ENCODE measurements at regions not wholly inside any gene's neighbourhood (a gene's known extent, or its start where the extent isn't known, plus 50 kb on each side); places are given as distances from the start of the nearest gene placed in this dataset.

DNA sequence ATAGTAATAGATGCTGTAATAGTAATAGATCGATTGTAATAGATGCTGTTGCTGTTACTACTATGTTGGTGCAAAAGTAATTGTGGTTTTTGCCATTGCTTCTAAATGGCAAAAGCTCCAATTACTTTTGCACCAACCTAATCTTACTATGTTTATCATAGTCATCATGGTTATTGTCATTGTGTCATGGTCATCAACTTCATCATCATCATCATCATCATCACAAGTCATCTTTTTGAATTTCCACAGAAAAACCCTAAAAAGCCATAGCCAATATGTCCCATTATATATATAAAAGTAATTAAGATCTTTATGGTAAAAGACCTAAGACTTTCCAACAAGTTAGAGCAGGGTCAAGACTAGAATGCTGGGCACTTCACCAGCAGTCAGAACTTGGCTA is 435.1 kb upstream of the MARCKS start:
- FAIRE-seq (no peak), ATAC-seq (no peak), DNase-seq (ENCODE audit: low read depth in 1 of 2, low spot score in 1 of 2) (no peak)
- CTCF ChIA-PET: interaction anchor here (1.5 kb wide), 1 partner anchor 437 kb away, joined by 3 read pairs; no protein-coding TSS in a partner anchor
- WGBS (ENCODE audit: missing lambda C conversion rate): 92% methylated on average over 1 of the region's 1 CpG
- H3K9me3 ChIP-seq: no peaks in the 10 kb centered on the region
- TF ChIP-seq EP300 (IDR thresholded peaks at IDR 0.05): no peak
- no peak for TF ChIP-seq MYC (IDR thresholded peaks at IDR 0.05; ENCODE audit: borderline replicate concordance, low read length)
- TF ChIP-seq HOXA7 (CRISPR knock-in tag; IDR thresholded peaks at IDR 0.05): no peak
- TF ChIP-seq, protein P1, sequence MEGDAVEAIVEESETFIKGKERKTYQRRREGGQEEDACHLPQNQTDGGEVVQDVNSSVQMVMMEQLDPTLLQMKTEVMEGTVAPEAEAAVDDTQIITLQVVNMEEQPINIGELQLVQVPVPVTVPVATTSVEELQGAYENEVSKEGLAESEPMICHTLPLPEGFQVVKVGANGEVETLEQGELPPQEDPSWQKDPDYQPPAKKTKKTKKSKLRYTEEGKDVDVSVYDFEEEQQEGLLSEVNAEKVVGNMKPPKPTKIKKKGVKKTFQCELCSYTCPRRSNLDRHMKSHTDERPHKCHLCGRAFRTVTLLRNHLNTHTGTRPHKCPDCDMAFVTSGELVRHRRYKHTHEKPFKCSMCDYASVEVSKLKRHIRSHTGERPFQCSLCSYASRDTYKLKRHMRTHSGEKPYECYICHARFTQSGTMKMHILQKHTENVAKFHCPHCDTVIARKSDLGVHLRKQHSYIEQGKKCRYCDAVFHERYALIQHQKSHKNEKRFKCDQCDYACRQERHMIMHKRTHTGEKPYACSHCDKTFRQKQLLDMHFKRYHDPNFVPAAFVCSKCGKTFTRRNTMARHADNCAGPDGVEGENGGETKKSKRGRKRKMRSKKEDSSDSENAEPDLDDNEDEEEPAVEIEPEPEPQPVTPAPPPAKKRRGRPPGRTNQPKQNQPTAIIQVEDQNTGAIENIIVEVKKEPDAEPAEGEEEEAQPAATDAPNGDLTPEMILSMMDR (IDR thresholded peaks at IDR 0.05): no peak
- TF ChIP-seq, protein P2, sequence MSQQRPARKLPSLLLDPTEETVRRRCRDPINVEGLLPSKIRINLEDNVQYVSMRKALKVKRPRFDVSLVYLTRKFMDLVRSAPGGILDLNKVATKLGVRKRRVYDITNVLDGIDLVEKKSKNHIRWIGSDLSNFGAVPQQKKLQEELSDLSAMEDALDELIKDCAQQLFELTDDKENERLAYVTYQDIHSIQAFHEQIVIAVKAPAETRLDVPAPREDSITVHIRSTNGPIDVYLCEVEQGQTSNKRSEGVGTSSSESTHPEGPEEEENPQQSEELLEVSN (IDR thresholded peaks at IDR 0.05; ENCODE audit: borderline replicate concordance, low read depth): no peak
- TF ChIP-seq PHF8 (IDR thresholded peaks at IDR 0.05; ENCODE audit: borderline replicate concordance, low read depth): no peak
- TF ChIP-seq FOSL2 (IDR thresholded peaks at IDR 0.05): no peak
- TF ChIP-seq FOSL2 (CRISPR knock-in tag; IDR thresholded peaks at IDR 0.05): no peak
- TF ChIP-seq GATA3 (IDR thresholded peaks at IDR 0.05; ENCODE audit: borderline replicate concordance): no peak
- no peak for TF ChIP-seq JUNB (IDR thresholded peaks at IDR 0.05)
- no peak for TF ChIP-seq NFE2L2 (conservative IDR thresholded peaks at IDR 0.05; ENCODE audit: low read length)
- TF ChIP-seq ZFP36 (IDR thresholded peaks at IDR 0.05; ENCODE audit: borderline replicate concordance, partially characterized antibody): no peak
- no peak for TF ChIP-seq MAZ (IDR thresholded peaks at IDR 0.05; ENCODE audit: borderline replicate concordance, low read depth, low read length)
- TF ChIP-seq, protein P3, sequence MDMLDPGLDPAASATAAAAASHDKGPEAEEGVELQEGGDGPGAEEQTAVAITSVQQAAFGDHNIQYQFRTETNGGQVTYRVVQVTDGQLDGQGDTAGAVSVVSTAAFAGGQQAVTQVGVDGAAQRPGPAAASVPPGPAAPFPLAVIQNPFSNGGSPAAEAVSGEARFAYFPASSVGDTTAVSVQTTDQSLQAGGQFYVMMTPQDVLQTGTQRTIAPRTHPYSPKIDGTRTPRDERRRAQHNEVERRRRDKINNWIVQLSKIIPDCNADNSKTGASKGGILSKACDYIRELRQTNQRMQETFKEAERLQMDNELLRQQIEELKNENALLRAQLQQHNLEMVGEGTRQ (IDR thresholded peaks at IDR 0.05): no peak
- no peak for TF ChIP-seq JUN (IDR thresholded peaks at IDR 0.05)
- no peak overlapping the region for H3K4me3 ChIP-seq
- no peaks in the 10 kb centered on the region for H3K4me1 ChIP-seq
- no peak overlapping the region for H3K4me2 ChIP-seq
- no peak overlapping the region for H3K27ac ChIP-seq
- POLR2A ChIA-PET: no interaction called here

DNA sequence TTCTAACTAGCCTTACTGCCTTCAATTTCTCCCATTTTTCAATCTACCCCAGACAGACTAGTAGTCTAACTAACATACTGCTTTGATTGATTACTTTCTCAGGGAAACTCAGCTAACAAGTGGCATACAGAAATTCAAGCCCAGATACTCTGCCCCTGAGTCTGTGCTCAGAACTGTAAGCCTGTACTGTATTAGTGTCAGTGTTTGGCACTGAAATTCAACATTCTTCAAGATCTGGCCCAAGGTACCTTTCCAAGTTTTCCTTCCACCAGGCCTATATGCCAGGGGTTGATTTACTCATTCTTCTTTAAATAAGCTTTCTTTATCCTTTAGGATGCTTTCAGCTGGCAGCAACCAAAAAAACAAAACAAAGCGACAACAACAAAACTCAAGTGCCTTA is 433.2 kb upstream of the MARCKS start:
- FAIRE-seq: no peak
- no peak overlapping the region for H3K27ac ChIP-seq
- DNase-seq (ENCODE audit: low read depth in 1 of 2, low spot score in 1 of 2): no peak
- no peaks in the 10 kb centered on the region for H3K9me3 ChIP-seq
- no peak for TF ChIP-seq KDM1A (IDR thresholded peaks at IDR 0.05; ENCODE audit: low read depth)
- TF ChIP-seq CBX2 (IDR thresholded peaks at IDR 0.05; ENCODE audit: borderline replicate concordance, low read depth): no peak
- no peak for TF ChIP-seq HOXA7 (CRISPR knock-in tag; IDR thresholded peaks at IDR 0.05)
- no peak for TF ChIP-seq RFX5 (IDR thresholded peaks at IDR 0.05)
- TF ChIP-seq ZNF302 (CRISPR knock-in tag; IDR thresholded peaks at IDR 0.05): no peak
- TF ChIP-seq FOXS1 (CRISPR knock-in tag; IDR thresholded peaks at IDR 0.05): no peak
- no peak for TF ChIP-seq CEBPB (IDR thresholded peaks at IDR 0.05)
- ChIA-PET CTCF (interaction anchor here (1.7 kb wide), 1 partner anchor 9 kb away, joined by 5 read pairs; no protein-coding TSS in a partner anchor), POLR2A (no interaction called here)
- H3K4me2 ChIP-seq: no peak overlapping the region
- no peak overlapping the region for H3K4me3 ChIP-seq
- ATAC-seq: no peak
- WGBS (ENCODE audit: missing lambda C conversion rate): 100% methylated on average over 1 of the region's 1 CpG
- H3K4me1 ChIP-seq: no peaks in the 10 kb centered on the region

DNA sequence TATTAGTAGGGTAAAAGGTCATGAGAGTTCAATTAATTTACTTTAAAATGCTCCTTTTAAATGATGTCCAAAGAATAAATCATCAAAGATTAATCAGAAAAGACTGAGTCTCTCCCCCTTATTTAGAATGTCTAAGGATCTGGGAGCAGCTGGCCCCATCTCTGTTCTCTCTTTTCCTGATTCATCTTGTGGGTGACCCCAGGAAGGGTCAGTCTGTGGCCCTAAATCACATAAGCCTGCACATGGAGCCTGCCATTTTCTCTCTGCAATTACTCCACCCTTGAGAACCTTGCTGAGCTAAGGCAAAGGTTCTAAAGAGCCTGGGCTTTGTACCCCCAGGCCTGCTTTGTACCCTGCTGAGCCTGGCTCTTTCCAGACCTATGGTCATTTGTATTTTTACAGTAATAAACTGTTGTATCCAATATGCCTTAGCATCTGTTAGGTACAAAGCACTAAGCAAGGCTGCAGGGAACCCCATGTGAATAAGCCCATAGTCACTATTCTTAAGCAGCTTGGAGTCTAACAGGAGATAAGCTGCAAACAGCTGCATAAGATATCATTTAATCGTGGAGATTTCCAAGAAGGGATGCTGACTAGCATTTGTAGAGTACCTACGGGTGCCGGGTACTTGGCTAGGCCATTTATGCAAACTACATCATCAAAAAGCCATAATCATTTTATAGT is 431.0 kb upstream of the MARCKS start:
- DNase-seq (ENCODE audit: low read depth in 1 of 2, low spot score in 1 of 2) (no peak), FAIRE-seq (no peak), ATAC-seq (no peak)
- CTCF ChIA-PET: interaction anchor here (0.8 to 1.3 kb wide), 3 partner anchors 12 to 433 kb away, joined by 3 to 5 read pairs (median 3); no protein-coding TSS in a partner anchor
- Histone ChIP-seq H3K9me3 (no peaks in the 10 kb centered on the region), H3K4me2 (no peak overlapping the region), H3K27ac (no peak overlapping the region), H3K4me1 (no peaks in the 10 kb centered on the region; the same call in 2 of the 3 replicates), H3K4me3 (no peak overlapping the region)
- POLR2A ChIA-PET: no interaction called here
- 73% methylated on average over 3 of the region's 3 CpGs for WGBS (ENCODE audit: missing lambda C conversion rate)
- TF ChIP-seq HEYL (CRISPR knock-in tag; IDR thresholded peaks at IDR 0.05) (no peak), PHF8 (IDR thresholded peaks at IDR 0.05; ENCODE audit: borderline replicate concordance, low read depth) (no peak), NFE2L2 (conservative IDR thresholded peaks at IDR 0.05; ENCODE audit: low read length) (no peak), NPAS2 (CRISPR knock-in tag; IDR thresholded peaks at IDR 0.05; ENCODE audit: borderline replicate concordance) (no peak), FOXS1 (CRISPR knock-in tag; IDR thresholded peaks at IDR 0.05) (no peak), RCOR1 (IDR thresholded peaks at IDR 0.05; ENCODE audit: low read depth, low read length) (no peak), POLR2AphosphoS2 (conservative IDR thresholded peaks at IDR 0.05; ENCODE audit: low read length) (no peak), ZC3H11A (IDR thresholded peaks at IDR 0.05) (no peak), EHMT2 (IDR thresholded peaks at IDR 0.05; ENCODE audit: low read depth) (no peak), FOSB (CRISPR knock-in tag; IDR thresholded peaks at IDR 0.05) (no peak)
- TF ChIP-seq, protein P4, sequence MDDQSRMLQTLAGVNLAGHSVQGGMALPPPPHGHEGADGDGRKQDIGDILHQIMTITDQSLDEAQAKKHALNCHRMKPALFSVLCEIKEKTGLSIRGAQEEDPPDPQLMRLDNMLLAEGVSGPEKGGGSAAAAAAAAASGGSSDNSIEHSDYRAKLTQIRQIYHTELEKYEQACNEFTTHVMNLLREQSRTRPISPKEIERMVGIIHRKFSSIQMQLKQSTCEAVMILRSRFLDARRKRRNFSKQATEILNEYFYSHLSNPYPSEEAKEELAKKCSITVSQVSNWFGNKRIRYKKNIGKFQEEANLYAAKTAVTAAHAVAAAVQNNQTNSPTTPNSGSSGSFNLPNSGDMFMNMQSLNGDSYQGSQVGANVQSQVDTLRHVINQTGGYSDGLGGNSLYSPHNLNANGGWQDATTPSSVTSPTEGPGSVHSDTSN (IDR thresholded peaks at IDR 0.05): no peak
- TF ChIP-seq, protein P2 (IDR thresholded peaks at IDR 0.05; ENCODE audit: borderline replicate concordance, low read depth): no peak

Data from A549 (cell line).